Gastrocnemius medialis (tissue), 4 donors: ENCODE measurements at regions not wholly inside any gene's neighbourhood (a gene's known extent, or its start where the extent isn't known, plus 50 kb on each side); places are given as distances from the start of the nearest gene placed in this dataset.

ENCODE experiments used
- CTCF ChIP-seq, 5 experiments: fragments of 450-650 bp in 3 of 5; fragments of 200-600 bp in 2 of 5; sonication (generic) in 2 of 5; IDR thresholded peaks in 4 of 5; conservative IDR thresholded peaks in 1 of 5; 1 replicate in 4 of 5; 2 replicates in 1 of 5; pipeline ENCODE4 v1.5.1; 2016 to 2019; ENCODE audit warnings: antibody characterized with exemption in 5 of 5, mild to moderate bottlenecking in 3 of 5, moderate library complexity in 3 of 5
- POLR2A ChIP-seq, 2 donors: fragments of 450-650 bp; IDR thresholded peaks; one replicate each; pipeline ENCODE4 v1.6.1; 2017; ENCODE audit warnings: antibody characterized with exemption in 2 of 2, mild to moderate bottlenecking in 2 of 2, moderate library complexity in 2 of 2

- TF ChIP-seq CTCF (IDR thresholded peaks at IDR 0.05 in 4 of 5, conservative IDR thresholded peaks at IDR 0.05 in 1 of 5) (no peak), POLR2A (IDR thresholded peaks at IDR 0.05) (no peak)
These were observed 888.9 kb downstream of the SQOR start for GRCh38 chr15:46523701-46524100.
